A549 (cell line): ENCODE measurements at regions not wholly inside any gene's neighbourhood (a gene's known extent, or its start where the extent isn't known, plus 50 kb on each side); places are given as distances from the start of the nearest gene placed in this dataset.

ENCODE experiments used
- ATAC-seq, 2 experiments: fragments of 200-7000 bp in 1 of 2; fragments of >200 bp in 1 of 2; cut with Nextera tagmentation in 1 of 2; cut with Tn5 transposase in 1 of 2; 3 replicates each; pipeline versions ENCODE4 v1.8.0 to v1.9.1; 2018 to 2020; ENCODE audit warnings: mild to moderate bottlenecking in 1 of 2, moderate library complexity in 1 of 2
- CTCF ChIA-PET: fragments of 300-600 bp; sonication (Branson Sonifier 250); formaldehyde crosslinking; extraction: SDS; loops from one replicate; lab custom pipeline; 2021; ENCODE audit warnings: antibody characterized with exemption, inconsistent platforms; lab: Yijun Ruan, JAX
- POLR2A ChIA-PET: fragments of 350-600 bp; formaldehyde crosslinking; extraction: SDS; loops from one replicate; lab custom pipeline; 2021; ENCODE audit warnings: antibody characterized with exemption, inconsistent platforms; lab: Yijun Ruan, JAX
- DNase-seq, 2 experiments: peaks; one replicate each; pipeline versions ENCODE4 v3.0.0 to v3.0.0-alpha.2; 2011 to 2016; ENCODE audit warnings: low read depth in 1 of 2, low spot score in 1 of 2
- FAIRE-seq: peaks from 2 replicates; lab custom pipeline; 2011; peaks lifted over from hg19 to GRCh38; lab: Jason Lieb, UNC
- H3K27ac ChIP-seq, 2 experiments: fragments of >200 bp; sonication (Bioruptor Twin); formaldehyde crosslinking; 3 replicates each; pipeline ENCODE4 v1.5.1; 2016 to 2017
- H3K4me1 ChIP-seq: fragments of >200 bp; sonication (Bioruptor Twin); formaldehyde crosslinking; 3 replicates; pipeline ENCODE4 v1.6.1; 2016
- H3K4me2 ChIP-seq: fragments of >200 bp; sonication (Bioruptor Twin); formaldehyde crosslinking; 3 replicates; pipeline ENCODE4 v1.6.1; 2016
- H3K4me3 ChIP-seq: fragments of >200 bp; sonication (Bioruptor Twin); formaldehyde crosslinking; 3 replicates; pipeline ENCODE4 v1.5.1; 2016
- H3K9me3 ChIP-seq: fragments of >200 bp; sonication (Bioruptor Twin); formaldehyde crosslinking; 3 replicates; pipeline ENCODE4 v1.6.1; 2016
- CHD2 ChIP-seq: fragments of 150-350 bp; IDR thresholded peaks from 2 replicates; pipeline ENCODE4 v1.6.1; 2014; ENCODE audit warnings: low read length; ENCODE audit not compliant: partially characterized antibody
- EHMT2 ChIP-seq: fragments of 200-600 bp; sonication (generic); IDR thresholded peaks from 2 replicates; pipeline ENCODE4 v1.6.1; 2016; ENCODE audit warnings: antibody characterized with exemption, low read depth, mild to moderate bottlenecking, moderate library complexity
- EP300 ChIP-seq, 2 experiments: fragments of >200 bp; sonication (Bioruptor Twin); formaldehyde crosslinking; IDR thresholded peaks; 2 replicates in 1 of 2; 3 replicates in 1 of 2; pipeline ENCODE4 v1.6.1; 2016 to 2017
- FOSB ChIP-seq: fragments of 250-450 bp; sonication (Bioruptor Pico); IDR thresholded peaks from 2 replicates; pipeline ENCODE4 v1.5.0; 2020; ENCODE audit warnings: mild to moderate bottlenecking, moderate library complexity
- FOSL2 ChIP-seq, 2 experiments: fragments of 450-650 bp in 1 of 2; fragments of >200 bp in 1 of 2; sonication (Bioruptor Twin) in 1 of 2; formaldehyde crosslinking; IDR thresholded peaks; 2 replicates each; pipeline versions ENCODE4 v1.5.0 to v1.6.1; 2016 to 2020; ENCODE audit warnings: mild to moderate bottlenecking in 1 of 2, moderate library complexity in 1 of 2
- HEYL ChIP-seq: fragments of 250-450 bp; sonication (Bioruptor Pico); IDR thresholded peaks from 2 replicates; pipeline ENCODE4 v1.8.0; 2021; ENCODE audit warnings: mild to moderate bottlenecking, moderate library complexity
- KDM1A ChIP-seq: fragments of 200-600 bp; sonication (generic); IDR thresholded peaks from 2 replicates; pipeline ENCODE4 v1.6.1; 2016; ENCODE audit warnings: low read depth, mild to moderate bottlenecking
- KDM5A ChIP-seq: fragments of 200-600 bp; sonication (generic); IDR thresholded peaks from 2 replicates; pipeline ENCODE4 v1.6.1; 2016; ENCODE audit warnings: antibody characterized with exemption, mild to moderate bottlenecking
- MAZ ChIP-seq: fragments of 150-350 bp; IDR thresholded peaks from 2 replicates; pipeline ENCODE4 v1.6.1; 2014; ENCODE audit warnings: antibody characterized with exemption, low read depth, low read length, borderline replicate concordance
- MYC ChIP-seq: IDR thresholded peaks from 2 replicates; pipeline ENCODE4 v1.6.1; 2012; ENCODE audit warnings: mild to moderate bottlenecking, inconsistent platforms, low read length, improper control_type of control experiment, borderline replicate concordance
- PHF8 ChIP-seq: fragments of 200-600 bp; sonication (generic); IDR thresholded peaks from 2 replicates; pipeline ENCODE4 v1.6.1; 2016; ENCODE audit warnings: low read depth, mild to moderate bottlenecking, antibody characterized with exemption, moderate library complexity, borderline replicate concordance
- RCOR1 ChIP-seq: fragments of 150-350 bp; IDR thresholded peaks from 2 replicates; pipeline ENCODE4 v1.6.1; 2014; ENCODE audit warnings: antibody characterized with exemption, low read length, low read depth
- RFX5 ChIP-seq: fragments of 450-650 bp; IDR thresholded peaks from 2 replicates; pipeline ENCODE4 v1.7.1; 2014; ENCODE audit warnings: antibody characterized with exemption, mild to moderate bottlenecking, moderate library complexity
- SMC3 ChIP-seq: fragments of >200 bp; sonication (Bioruptor Twin); formaldehyde crosslinking; IDR thresholded peaks from 3 replicates; pipeline ENCODE4 v1.6.1; 2018; ENCODE audit warnings: inconsistent platforms
- TP53 ChIP-seq: fragments of 250-450 bp; sonication (Bioruptor Pico); IDR thresholded peaks from 2 replicates; pipeline ENCODE4 v1.5.0; 2021; ENCODE audit warnings: mild to moderate bottlenecking, moderate library complexity
- ZC3H11A ChIP-seq: fragments of 450-650 bp; IDR thresholded peaks from 2 replicates; pipeline ENCODE4 v1.6.1; 2014; ENCODE audit warnings: antibody characterized with exemption, mild to moderate bottlenecking
- ZSCAN20 ChIP-seq: fragments of 250-450 bp; sonication (Bioruptor Pico); IDR thresholded peaks from 2 replicates; pipeline ENCODE4 v1.8.0; 2022; ENCODE audit warnings: mild to moderate bottlenecking, moderate library complexity
- WGBS: methylation state at CpG from one replicate; pipeline ENCODE4 v1.1.6; 2017; ENCODE audit errors: missing lambda C conversion rate; 5-methylcytosine and 5-hydroxymethylcytosine counted together
- TF ChIP-seq, protein P1 (sequence below): fragments of >200 bp; sonication (Bioruptor Twin); formaldehyde crosslinking; IDR thresholded peaks from 3 replicates; pipeline ENCODE4 v1.5.1; 2016
- TF ChIP-seq, protein P2 (sequence below): fragments of 200-600 bp; sonication (generic); IDR thresholded peaks from 2 replicates; pipeline ENCODE4 v1.6.1; 2016; ENCODE audit warnings: antibody characterized with exemption, mild to moderate bottlenecking, moderate library complexity
- TF ChIP-seq, protein P3 (sequence below): fragments of 250-450 bp; sonication (Bioruptor Pico); IDR thresholded peaks from 2 replicates; pipeline ENCODE4 v1.5.0; 2020; ENCODE audit warnings: low read depth, mild to moderate bottlenecking, moderate library complexity
- TF ChIP-seq, protein P4 (sequence below): fragments of 450-650 bp; IDR thresholded peaks from 2 replicates; pipeline ENCODE4 v1.6.1; 2014; ENCODE audit warnings: antibody characterized with exemption

DNA sequence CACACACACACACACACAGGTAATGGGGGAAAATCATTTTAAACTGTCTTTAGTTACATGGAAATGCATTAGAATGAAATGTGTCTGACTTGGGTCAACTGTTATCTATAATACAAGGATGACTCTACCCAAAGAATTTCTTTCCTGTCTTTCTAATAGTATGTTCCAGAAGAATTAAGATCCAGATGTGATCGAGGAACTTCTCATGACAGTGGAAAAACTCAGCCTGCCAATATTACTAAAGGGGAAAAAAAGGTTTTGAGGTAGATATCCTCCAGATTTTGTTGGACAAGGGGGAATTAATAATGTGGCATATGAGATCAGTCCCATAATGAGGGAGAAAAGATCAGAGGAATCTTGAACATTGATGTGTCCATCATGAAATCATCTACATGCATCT, 190.6 kb upstream of the MAP3K1 start:
- ATAC-seq (no peak), FAIRE-seq (no peak), DNase-seq (no peak)
- ChIA-PET CTCF (no interaction called here), POLR2A (no interaction called here)
- peaks cover 22% of the 10 kb centered on the region; the same call in 2 of the 3 replicates for H3K9me3 ChIP-seq
- H3K4me3 ChIP-seq: no peak overlapping the region
- no peak for TF ChIP-seq ZSCAN20 (CRISPR knock-in tag)
- TF ChIP-seq, protein P1, sequence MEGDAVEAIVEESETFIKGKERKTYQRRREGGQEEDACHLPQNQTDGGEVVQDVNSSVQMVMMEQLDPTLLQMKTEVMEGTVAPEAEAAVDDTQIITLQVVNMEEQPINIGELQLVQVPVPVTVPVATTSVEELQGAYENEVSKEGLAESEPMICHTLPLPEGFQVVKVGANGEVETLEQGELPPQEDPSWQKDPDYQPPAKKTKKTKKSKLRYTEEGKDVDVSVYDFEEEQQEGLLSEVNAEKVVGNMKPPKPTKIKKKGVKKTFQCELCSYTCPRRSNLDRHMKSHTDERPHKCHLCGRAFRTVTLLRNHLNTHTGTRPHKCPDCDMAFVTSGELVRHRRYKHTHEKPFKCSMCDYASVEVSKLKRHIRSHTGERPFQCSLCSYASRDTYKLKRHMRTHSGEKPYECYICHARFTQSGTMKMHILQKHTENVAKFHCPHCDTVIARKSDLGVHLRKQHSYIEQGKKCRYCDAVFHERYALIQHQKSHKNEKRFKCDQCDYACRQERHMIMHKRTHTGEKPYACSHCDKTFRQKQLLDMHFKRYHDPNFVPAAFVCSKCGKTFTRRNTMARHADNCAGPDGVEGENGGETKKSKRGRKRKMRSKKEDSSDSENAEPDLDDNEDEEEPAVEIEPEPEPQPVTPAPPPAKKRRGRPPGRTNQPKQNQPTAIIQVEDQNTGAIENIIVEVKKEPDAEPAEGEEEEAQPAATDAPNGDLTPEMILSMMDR: no peak
- TF ChIP-seq, protein P2, sequence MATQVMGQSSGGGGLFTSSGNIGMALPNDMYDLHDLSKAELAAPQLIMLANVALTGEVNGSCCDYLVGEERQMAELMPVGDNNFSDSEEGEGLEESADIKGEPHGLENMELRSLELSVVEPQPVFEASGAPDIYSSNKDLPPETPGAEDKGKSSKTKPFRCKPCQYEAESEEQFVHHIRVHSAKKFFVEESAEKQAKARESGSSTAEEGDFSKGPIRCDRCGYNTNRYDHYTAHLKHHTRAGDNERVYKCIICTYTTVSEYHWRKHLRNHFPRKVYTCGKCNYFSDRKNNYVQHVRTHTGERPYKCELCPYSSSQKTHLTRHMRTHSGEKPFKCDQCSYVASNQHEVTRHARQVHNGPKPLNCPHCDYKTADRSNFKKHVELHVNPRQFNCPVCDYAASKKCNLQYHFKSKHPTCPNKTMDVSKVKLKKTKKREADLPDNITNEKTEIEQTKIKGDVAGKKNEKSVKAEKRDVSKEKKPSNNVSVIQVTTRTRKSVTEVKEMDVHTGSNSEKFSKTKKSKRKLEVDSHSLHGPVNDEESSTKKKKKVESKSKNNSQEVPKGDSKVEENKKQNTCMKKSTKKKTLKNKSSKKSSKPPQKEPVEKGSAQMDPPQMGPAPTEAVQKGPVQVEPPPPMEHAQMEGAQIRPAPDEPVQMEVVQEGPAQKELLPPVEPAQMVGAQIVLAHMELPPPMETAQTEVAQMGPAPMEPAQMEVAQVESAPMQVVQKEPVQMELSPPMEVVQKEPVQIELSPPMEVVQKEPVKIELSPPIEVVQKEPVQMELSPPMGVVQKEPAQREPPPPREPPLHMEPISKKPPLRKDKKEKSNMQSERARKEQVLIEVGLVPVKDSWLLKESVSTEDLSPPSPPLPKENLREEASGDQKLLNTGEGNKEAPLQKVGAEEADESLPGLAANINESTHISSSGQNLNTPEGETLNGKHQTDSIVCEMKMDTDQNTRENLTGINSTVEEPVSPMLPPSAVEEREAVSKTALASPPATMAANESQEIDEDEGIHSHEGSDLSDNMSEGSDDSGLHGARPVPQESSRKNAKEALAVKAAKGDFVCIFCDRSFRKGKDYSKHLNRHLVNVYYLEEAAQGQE: no peak
- TF ChIP-seq, protein P3, sequence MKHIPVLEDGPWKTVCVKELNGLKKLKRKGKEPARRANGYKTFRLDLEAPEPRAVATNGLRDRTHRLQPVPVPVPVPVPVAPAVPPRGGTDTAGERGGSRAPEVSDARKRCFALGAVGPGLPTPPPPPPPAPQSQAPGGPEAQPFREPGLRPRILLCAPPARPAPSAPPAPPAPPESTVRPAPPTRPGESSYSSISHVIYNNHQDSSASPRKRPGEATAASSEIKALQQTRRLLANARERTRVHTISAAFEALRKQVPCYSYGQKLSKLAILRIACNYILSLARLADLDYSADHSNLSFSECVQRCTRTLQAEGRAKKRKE: no peak
- no peak for TF ChIP-seq RFX5
- TF ChIP-seq FOSL2 (IDR thresholded peaks at IDR 0.05): no peak
- no peak for TF ChIP-seq FOSL2 (CRISPR knock-in tag; IDR thresholded peaks at IDR 0.05)
- TF ChIP-seq HEYL (CRISPR knock-in tag): no peak
- TF ChIP-seq TP53 (CRISPR knock-in tag): no peak
- no peak for TF ChIP-seq MAZ
- TF ChIP-seq ZC3H11A: no peak
- no peak for TF ChIP-seq FOSB
- no peak for TF ChIP-seq EHMT2
- TF ChIP-seq PHF8: no peak
- TF ChIP-seq SMC3: no peak
- TF ChIP-seq KDM1A: no peak
- TF ChIP-seq EP300 (IDR thresholded peaks at IDR 0.05): no peak
- TF ChIP-seq MYC: no peak
- no peak for TF ChIP-seq RCOR1
- no peak for TF ChIP-seq KDM5A
- H3K4me2 ChIP-seq: no peak overlapping the region
- no peak overlapping the region for H3K27ac ChIP-seq
- peaks cover 10% of the 10 kb centered on the region; the same call in 2 of the 3 replicates for H3K4me1 ChIP-seq
- whole genome bisulfite sequencing: 35% methylated on average over 1 of the region's 1 CpG

DNA sequence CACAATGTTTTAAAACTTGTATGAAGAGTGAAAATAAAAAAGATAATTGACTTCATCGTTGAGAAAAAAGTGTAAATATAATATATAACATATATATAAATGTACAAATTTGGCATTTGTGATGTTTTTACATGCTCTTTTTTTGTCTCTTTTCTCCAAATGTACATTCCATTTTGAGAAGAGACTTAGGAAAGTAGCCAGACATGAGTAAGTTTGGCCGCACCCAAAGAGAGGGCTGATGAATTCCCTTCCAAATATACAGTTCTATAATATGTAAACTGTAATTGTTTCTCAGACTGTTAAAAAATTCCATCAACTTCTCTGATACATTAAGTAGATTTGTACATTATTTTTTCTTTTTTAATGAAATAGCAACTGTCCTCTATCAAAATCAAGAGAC, 193.2 kb upstream of the MAP3K1 start:
- WGBS: 80% methylated on average over 2 of the region's 2 CpGs
- ChIA-PET CTCF (no interaction called here), POLR2A (no interaction called here)
- Histone ChIP-seq H3K4me2 (no peak overlapping the region), H3K4me1 (peaks cover 10% of the 10 kb centered on the region; the same call in 2 of the 3 replicates), H3K4me3 (no peak overlapping the region), H3K27ac (no peak overlapping the region), H3K9me3 (peaks cover 7% of the 10 kb centered on the region; the same call in 1 of the 3 replicates)
- ATAC-seq (no peak), DNase-seq (no peak), FAIRE-seq (no peak)
- TF ChIP-seq CHD2: no peak
- TF ChIP-seq, protein P4, sequence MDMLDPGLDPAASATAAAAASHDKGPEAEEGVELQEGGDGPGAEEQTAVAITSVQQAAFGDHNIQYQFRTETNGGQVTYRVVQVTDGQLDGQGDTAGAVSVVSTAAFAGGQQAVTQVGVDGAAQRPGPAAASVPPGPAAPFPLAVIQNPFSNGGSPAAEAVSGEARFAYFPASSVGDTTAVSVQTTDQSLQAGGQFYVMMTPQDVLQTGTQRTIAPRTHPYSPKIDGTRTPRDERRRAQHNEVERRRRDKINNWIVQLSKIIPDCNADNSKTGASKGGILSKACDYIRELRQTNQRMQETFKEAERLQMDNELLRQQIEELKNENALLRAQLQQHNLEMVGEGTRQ: no peak
